Bronchial epithelial cell (primary cell): ENCODE measurements at regions not wholly inside any gene's neighbourhood (a gene's known extent, or its start where the extent isn't known, plus 50 kb on each side); places are given as distances from the start of the nearest gene placed in this dataset.
A peak's percentile ranks its signal among the peaks of the same experiment; 100 is the strongest.

ENCODE experiments used
- DNase-seq: peaks from one replicate; pipeline ENCODE4 v3.0.0-alpha.2; 2010; ENCODE audit warnings: low read depth
- FAIRE-seq: peaks from 2 replicates; lab custom pipeline; 2011; peaks lifted over from hg19 to GRCh38; lab: Jason Lieb, UNC
- H3K27me3 ChIP-seq: 2 replicates; pipeline ENCODE4 v1.5.1; 2011; ENCODE audit warnings: low read length; ENCODE audit not compliant: control insufficient read depth, insufficient read depth
- H3K36me3 ChIP-seq: 2 replicates; pipeline ENCODE4 v1.5.1; 2011; ENCODE audit warnings: low read length; ENCODE audit not compliant: control insufficient read depth, insufficient read depth
- H3K4me3 ChIP-seq: 2 replicates; pipeline ENCODE4 v1.5.1; 2011; ENCODE audit warnings: mild to moderate bottlenecking, low read depth, low read length, control low read depth
- CTCF ChIP-seq: IDR thresholded peaks from 2 replicates; pipeline ENCODE4 v1.5.1; 2011; ENCODE audit warnings: mild to moderate bottlenecking, moderate library complexity, low read length, control low read depth, inconsistent platforms; ENCODE audit not compliant: insufficient read depth, severe bottlenecking

- no peak for DNase-seq
- no peaks in the 10 kb centered on the region for H3K27me3 ChIP-seq
- no peak overlapping the region for H3K4me3 ChIP-seq
- no peak for FAIRE-seq
- H3K36me3 ChIP-seq: no peaks in the 10 kb centered on the region
- TF ChIP-seq CTCF: no peak
These were observed 400.9 kb upstream of the ADGRL3 start for GRCh38 chr4:60799214-60799613.

- Histone ChIP-seq H3K36me3 (no peaks in the 10 kb centered on the region), H3K27me3 (no peaks in the 10 kb centered on the region), H3K4me3 (no peak overlapping the region)
- DNase-seq: no peak
- TF ChIP-seq CTCF: no peak
- no peak for FAIRE-seq
These were observed 399.4 kb upstream of the ADGRL3 start for GRCh38 chr4:60800701-60801100.

GRCh38 chr4:60805500-60806313 is 394.4 kb upstream of the ADGRL3 start:
- no peaks in the 10 kb centered on the region for H3K27me3 ChIP-seq
- FAIRE-seq (no peak), DNase-seq (peak; percentile 47)
- peak; percentile 73 for TF ChIP-seq CTCF
- no peaks in the 10 kb centered on the region for H3K36me3 ChIP-seq
- no peak overlapping the region for H3K4me3 ChIP-seq

DNA sequence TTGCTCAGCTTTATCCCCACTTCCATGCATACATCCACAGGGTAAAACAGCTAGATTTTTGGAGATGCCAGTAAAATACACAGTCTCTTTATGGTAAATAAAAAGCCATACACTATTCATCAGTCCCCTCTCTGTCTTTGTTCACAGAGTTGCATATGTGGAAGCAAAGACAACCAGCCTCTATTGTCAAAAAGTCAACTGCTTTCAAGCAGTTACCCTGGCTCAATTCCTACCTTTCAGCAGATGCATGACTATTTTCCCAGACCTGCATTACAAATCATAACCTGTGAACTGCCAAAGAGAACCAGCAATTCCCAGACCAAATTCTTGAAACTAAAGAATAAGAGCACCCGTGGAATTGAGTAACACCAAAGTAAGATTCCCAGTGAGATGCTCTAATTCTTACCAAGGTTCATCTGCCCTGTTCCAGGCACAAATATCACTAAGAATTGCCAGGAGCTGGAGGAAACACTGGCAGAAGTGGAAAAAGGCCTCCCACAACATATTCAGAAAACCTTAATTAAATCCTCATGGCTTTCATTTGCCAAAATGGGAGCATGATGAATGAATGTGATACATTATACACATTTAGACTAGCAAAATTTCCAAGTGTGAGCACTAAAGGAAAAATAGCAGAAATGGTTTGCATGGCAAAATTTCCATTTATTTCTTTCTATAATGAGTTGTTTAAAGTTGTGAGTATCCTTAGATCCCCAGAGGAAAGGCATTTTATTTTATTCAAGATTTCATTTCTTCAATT is 391.2 kb upstream of the ADGRL3 start:
- no peak overlapping the region for H3K4me3 ChIP-seq
- no peak for TF ChIP-seq CTCF
- FAIRE-seq: no peak
- no peaks in the 10 kb centered on the region for H3K27me3 ChIP-seq
- DNase-seq: no peak
- no peaks in the 10 kb centered on the region for H3K36me3 ChIP-seq

- FAIRE-seq (no peak), DNase-seq (no peak)
- no peak for TF ChIP-seq CTCF
These were observed 390.7 kb upstream of the ADGRL3 start for GRCh38 chr4:60809486-60809800.

More at GRCh38 chr4:60809486-60809800, 390.7 kb upstream of the ADGRL3 start:
- no peaks in the 10 kb centered on the region for H3K36me3 ChIP-seq
- no peaks in the 10 kb centered on the region for H3K27me3 ChIP-seq
- H3K4me3 ChIP-seq: no peak overlapping the region
